CD4-positive, alpha-beta T cell treated with Interleukin-6 at 100 ng/mL for 8 hours (primary cell): ENCODE measurements at regions not wholly inside any gene's neighbourhood (a gene's known extent, or its start where the extent isn't known, plus 50 kb on each side); places are given as distances from the start of the nearest gene placed in this dataset.

ENCODE experiments used
- DNase-seq: peaks from one replicate; pipeline ENCODE4 v3.0.0-alpha.2; 2020; ENCODE audit warnings: mixed read lengths, low spot score

- no peak for DNase-seq
Measured at GRCh38 chr2:510839-511238, 166.4 kb downstream of the TMEM18 start.

DNA sequence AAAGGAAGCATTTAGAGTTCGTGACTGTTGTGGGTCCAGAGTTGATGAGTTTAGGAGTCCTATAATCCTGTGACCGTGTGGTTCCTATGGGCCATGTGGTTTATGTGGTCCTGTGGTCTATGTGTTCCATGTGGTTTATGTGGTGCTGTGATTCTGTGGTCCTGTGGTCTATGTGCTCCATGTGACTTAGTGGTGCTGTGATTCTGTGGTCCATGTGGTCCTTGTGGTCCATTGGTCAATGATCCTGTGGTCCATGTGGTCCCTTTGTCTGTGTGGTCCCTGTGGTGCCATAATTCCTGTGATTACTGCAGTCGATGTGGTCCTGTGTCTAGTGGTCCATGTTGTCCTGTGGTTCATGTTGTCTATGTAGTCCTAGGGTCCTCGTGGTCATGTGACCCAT, 167.3 kb downstream of the TMEM18 start:
- no peak for DNase-seq

DNA sequence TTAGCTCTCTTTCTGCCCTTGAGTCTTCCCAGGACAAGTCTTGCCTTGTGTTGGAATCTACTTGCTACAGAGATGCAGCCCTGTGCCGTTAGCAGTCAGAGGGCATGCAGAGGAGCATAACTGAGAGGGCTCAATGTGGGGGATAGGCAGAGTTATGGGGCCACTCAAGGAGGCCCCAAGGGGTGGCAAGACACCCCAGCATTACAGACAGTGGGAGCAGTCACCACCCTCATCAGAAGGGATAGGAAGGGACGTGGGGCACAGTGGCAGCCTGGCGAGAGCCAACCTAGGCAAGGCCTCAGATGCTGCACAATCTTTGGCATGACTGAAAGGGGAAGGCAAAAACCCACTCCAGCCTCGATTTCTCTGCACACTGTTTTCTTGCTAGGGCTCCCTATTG, 169.1 kb downstream of the TMEM18 start:
- no peak for DNase-seq

DNA sequence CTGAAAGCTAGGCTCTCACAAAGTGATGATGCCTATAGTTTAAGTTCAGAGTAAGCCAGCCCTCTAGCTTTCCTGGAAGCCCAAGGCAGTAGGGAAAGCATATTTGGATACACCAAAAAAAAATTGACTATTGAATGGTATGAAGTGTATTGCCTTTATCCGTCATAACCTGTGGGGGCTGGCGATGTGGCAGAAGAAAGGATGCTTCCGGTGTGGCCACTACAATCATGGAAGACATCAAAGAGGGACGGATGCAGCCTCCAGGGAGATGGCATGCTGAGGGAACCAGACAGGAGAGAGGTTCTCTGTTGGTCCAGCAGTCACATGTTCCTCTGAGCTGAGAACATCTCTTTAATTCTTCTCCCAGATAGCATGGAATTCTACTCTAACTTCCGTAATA, 170.3 kb downstream of the TMEM18 start:
- DNase-seq = no peak

DNA sequence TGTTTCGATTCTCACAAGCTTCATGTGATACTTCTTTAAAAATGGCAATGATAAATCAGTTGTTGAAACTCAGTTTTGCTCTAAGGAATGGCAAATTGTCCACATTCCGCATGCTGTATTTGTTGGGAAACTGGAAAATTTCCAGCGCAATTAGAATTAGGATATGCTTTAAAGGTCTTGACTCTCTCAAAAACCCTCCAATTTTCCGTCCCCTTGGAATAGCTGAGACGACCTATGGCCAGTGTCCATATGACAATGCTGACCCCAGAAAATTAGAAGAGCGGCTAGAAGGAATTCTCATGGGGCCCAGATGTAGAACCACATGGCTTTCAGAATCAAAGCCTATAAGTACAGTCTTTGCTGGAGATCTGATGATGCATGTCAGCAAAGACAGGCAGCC, 170.8 kb downstream of the TMEM18 start:
- no peak for DNase-seq

GRCh38 chr2:505941-506340, 171.3 kb downstream of the TMEM18 start:
- DNase-seq = no peak

GRCh38 chr2:503288-503999, 173.8 kb downstream of the TMEM18 start:
- DNase-seq = no peak

DNA sequence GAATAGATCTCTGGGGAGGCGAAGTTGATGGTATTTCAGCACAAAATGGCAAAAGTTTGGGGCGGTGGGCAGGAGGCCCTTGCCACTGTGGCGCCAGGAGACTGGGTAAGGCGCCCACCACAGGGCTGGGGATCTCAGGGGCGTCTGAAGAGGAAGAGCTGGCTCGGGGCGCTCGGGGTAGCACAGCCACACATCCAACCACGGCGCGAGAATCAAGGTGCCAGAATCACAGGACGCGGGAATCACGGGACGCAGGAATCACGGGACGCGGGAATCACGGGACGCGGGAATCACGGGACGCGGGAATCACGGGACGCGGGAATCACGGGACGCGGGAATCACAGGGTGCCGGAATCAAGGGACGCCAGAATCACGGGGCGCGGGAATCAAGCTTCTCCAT, 174.4 kb downstream of the TMEM18 start:
- DNase-seq = no peak

DNA sequence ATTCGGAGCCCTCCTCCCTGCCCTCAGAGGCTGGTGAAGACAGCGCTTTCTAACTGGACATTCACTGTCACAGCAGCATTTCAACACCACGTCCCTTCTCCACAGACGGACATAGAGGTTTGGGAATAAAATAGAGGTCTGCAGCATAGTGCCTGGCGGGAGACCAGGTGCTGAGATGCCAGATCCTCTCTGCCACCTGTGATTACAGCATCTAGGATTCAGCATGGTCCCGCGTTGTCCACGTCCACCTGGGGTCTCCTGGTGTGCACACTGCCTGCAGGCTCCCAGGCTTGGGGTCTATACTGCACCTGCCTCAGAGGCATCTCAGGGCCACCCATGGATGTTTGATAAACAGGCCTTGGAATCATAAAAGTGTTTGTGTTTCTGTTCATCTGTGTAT, 175.5 kb downstream of the TMEM18 start:
- DNase-seq = no peak

- DNase-seq = no peak
Measured at GRCh38 chr2:501130-501529, 176.1 kb downstream of the TMEM18 start.

- no peak for DNase-seq
Measured at GRCh38 chr2:499726-500125, 177.5 kb downstream of the TMEM18 start.

DNA sequence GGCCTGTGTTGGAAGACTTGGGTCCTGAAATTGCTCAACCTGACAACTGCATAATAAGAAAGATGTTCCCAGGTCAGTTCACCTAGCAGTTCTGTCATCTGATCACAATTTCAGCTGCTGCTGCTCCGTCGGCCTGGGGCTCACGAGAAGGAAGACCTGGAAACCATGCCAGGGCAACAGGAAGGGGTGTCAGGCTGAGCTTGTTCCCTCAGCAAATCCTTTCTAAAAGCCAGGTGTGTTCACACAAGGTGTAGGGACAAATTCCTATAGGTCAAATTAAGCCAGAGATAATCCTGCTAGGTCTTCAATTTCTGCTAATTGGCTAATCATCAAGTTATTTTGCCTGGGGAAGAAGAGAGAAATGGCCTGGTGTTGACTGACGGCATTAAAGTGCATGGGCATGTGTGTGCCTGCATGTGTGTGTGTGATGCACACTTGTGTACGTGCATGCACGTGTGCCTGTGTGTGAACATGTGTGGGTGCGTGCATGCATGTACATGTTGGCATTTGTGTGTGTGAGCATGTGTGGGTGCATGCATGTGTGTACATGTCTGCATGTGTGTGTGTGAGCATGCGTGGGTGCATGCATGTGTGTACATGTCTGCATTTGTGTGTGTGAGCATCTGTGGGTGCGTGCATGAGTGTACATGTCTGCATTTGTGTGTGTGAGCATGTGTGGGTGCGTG, 178.6 kb downstream of the TMEM18 start:
- DNase-seq = no peak

DNA sequence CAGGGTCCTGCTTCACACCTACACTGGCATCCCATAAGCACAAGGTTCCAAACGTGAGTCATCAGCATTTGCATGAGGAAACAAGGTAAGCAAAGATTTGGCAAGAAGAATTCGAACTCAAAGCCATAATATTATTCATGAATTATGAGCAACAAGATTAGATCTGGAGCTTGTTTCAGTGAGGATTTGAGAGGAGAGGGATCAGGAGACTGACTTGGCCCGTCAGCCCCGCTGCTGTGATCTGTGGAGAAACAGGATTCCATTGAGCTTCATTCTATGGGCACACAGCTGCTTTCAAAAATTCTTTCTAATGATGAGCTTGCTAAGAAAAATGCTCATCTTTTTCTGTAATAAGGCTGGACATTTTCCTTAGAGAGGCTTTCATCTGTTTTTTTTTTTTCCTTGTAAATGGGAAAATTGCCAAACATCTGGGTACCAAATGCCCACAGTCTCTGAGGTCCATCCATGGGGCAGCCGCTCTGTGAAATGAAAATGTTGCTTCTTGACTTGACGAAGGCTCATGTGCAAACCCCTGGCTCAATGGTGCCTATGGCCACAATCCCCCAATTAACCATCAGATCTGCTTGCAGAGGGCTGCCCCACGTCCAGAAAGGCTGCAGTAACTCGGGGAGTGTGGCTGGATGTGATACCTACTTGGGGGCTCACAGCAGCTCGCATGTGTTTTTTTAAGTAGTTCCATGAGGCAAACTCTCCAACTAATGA, 179.3 kb downstream of the TMEM18 start:
- DNase-seq = no peak

DNA sequence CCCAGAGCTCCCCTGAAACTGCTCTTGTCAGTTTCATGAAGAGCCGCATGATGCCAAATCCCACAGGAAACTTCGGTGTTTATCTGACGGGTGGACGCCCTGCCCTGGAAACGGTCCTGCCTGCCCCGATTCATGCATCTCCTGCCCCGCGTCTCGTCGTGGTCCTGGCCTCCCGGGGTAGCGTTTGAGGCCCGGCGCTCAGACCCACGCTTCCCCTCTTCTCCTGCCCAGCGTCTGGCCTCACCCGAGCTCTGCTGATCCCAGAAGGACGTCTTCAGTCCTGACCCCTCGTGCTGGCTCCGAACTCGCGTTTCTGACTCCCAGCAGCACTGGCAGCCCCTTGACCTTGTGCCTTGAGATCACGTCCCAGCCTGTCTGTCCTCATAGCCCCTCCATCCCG, 180.5 kb downstream of the TMEM18 start:
- DNase-seq = no peak

DNA sequence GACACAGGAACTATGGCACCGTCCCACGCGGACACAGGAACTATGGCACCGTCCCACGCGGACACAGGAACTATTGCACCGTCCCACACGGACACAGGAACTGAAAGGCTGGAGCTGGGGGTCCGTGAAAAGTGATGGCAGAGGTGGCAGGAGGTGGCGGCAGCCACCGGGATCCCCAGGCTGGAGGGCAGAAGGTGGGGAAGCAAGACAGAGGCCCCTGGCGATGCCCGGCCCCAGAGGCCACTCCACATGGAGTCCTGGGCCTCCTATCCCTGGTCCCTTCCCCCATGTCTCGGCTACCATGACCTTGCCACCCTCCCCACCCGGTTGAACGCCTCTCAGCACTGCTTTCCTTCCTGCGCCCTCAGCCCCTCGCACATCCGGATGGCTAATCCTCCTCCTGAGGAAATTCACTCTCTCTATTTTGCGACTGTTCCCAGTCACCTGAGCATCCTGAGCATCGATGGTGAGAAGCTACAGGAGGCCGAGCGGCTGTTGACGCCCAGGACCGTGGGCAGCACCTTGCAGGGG, 181.4 kb downstream of the TMEM18 start:
- no peak for DNase-seq

GRCh38 chr2:494853-495252, 182.4 kb downstream of the TMEM18 start:
- no peak for DNase-seq

DNA sequence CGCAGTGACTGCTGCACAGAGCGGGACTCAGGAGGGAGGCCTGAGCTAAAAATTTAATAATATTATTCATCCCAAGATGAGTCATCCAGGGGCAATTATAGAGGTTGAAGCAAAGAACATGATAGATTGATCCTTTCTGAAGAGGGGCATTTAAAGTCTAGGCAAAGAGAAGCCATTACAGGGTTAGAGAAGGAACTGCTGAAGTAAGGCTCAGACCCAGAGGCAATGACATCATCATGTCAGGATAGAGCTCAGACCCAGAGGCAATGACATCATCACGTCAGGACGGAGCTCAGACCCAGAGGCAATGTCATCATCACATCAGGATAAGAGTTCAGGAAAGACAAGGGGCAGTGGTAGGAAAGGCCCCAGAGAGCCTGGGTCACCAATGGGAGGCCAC, 184.0 kb downstream of the TMEM18 start:
- no peak for DNase-seq

DNA sequence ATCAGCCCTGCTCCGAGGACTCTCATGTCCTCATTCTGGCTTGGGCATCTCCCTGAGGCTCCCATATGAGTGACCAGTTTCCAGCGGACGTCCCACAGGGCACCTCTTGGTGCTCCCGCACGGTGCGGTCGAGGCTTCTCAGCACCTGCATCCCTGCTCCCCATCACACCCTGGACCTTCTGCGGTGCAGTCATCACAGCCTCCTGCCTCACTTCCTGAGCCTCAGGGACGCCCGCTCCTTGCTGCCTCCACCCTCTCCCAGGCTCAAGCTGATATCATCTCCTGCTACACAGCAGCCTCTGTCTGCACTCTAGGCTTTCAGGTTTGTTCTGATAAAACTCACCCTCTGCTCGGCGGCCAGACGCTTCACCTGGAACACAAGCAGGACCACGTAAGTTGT, 185.0 kb downstream of the TMEM18 start:
- DNase-seq = no peak

DNA sequence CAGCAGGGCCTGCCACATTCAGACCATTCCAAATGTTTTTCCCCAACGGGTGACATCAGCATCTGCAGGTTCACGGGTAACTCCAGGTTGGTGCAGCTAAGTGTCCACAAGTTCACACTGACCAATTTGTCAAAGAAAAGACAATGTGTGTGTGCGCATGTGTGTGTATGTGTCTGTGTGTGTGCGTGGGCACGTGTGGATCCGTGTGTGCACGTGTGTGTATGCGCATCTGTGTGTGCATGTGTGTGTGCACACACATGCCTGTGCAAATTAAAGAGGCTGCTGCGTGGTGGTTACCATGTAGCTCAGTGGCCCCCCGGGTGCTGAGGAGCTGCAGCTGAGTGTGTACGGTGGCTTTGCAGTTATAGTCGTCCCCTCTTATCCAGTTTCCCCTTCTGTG, 187.4 kb downstream of the TMEM18 start:
- DNase-seq = no peak

- DNase-seq = no peak
Measured at GRCh38 chr2:489084-489483, 188.1 kb downstream of the TMEM18 start.

DNA sequence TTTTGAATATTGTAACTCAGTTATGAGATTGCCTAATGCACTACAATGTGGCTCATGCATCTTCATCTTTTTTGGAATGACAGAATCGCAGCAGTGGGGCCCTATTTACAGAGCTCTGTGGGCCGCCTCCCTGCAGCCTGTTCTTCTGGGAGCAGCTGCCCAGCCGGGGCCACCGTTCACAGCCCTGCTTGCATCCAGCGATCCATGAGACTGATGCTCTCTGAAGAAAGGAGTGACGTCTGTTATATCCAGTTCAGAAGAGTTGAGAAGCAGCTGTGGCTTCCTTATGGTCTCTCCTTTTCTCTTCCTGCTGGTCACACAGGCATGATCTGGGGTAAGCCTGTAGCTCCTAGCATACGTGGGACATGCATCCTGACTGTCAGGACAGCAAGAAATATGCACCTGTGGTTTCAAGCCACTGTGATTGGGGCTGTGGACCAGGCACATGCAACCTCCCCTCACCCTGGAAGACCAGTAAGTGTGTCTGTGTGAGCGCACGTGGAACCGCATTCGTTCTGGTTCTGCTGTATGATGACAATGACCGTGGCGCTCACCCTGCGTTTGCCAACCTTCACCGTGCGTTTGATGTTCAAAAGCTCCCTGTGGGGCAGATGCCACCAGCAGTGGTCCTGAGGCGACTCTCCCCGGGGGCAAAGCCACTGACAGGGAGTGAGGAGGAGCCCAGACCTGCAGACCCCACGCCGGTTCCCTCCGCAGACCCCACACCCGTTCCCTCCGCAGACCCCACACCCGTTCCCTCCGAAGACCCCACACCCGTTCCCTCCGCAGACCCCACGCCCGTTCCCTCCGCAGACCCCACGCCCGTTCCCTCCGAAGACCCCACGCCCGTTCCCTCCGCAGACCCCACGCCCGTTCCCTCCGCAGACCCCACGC, 189.8 kb downstream of the TMEM18 start:
- no peak for DNase-seq

GRCh38 chr2:486371-486770, 190.8 kb downstream of the TMEM18 start:
- no peak for DNase-seq
